Smooth muscle cell (in vitro differentiated cells): ENCODE measurements at regions not wholly inside any gene's neighbourhood (a gene's known extent, or its start where the extent isn't known, plus 50 kb on each side); places are given as distances from the start of the nearest gene placed in this dataset.

Source experiments
- DNase-seq: peaks from one replicate; lab custom pipeline; 2025; ENCODE audit not compliant: unreplicated experiment; lab: John Stamatoyannopoulos, UW
- H2AFZ ChIP-seq: fragments of 200-600 bp; sonication (generic); 2 replicates; pipeline ENCODE4 v1.6.0; 2016; ENCODE audit warnings: antibody characterized with exemption, low read depth, mild to moderate bottlenecking
- H3F3A ChIP-seq: fragments of 200-600 bp; sonication (generic); 2 replicates; pipeline ENCODE4 v1.6.0; 2017; ENCODE audit warnings: antibody characterized with exemption, low read depth
- H3K27ac ChIP-seq: fragments of 200-600 bp; sonication (generic); 2 replicates; pipeline ENCODE4 v1.5.1; 2016; ENCODE audit warnings: low read depth, mild to moderate bottlenecking
- H3K27me3 ChIP-seq: fragments of 200-600 bp; sonication (generic); 2 replicates; pipeline ENCODE4 v1.6.1; 2016; ENCODE audit warnings: low read depth, mild to moderate bottlenecking
- H3K36me3 ChIP-seq: fragments of 200-600 bp; sonication (generic); 2 replicates; pipeline ENCODE4 v1.5.1; 2016; ENCODE audit warnings: low read depth
- H3K4me1 ChIP-seq: fragments of 200-600 bp; sonication (generic); 2 replicates; pipeline ENCODE4 v1.5.1; 2016; ENCODE audit warnings: low read depth
- H3K4me2 ChIP-seq: fragments of 200-600 bp; sonication (generic); 2 replicates; pipeline ENCODE4 v1.6.0; 2016; ENCODE audit warnings: mild to moderate bottlenecking
- H3K4me3 ChIP-seq: fragments of 200-600 bp; sonication (generic); 2 replicates; pipeline ENCODE4 v1.5.1; 2016; ENCODE audit warnings: mild to moderate bottlenecking
- H3K79me2 ChIP-seq: fragments of 200-600 bp; sonication (generic); 2 replicates; pipeline ENCODE4 v1.6.0; 2016; ENCODE audit warnings: low read depth, mild to moderate bottlenecking
- H3K9ac ChIP-seq: fragments of 200-600 bp; sonication (generic); 2 replicates; pipeline ENCODE4 v1.6.0; 2016; ENCODE audit warnings: low read depth
- H3K9me3 ChIP-seq: fragments of 200-600 bp; sonication (generic); replicated peaks from 2 replicates; pipeline ENCODE4 v1.5.1; 2016; ENCODE audit warnings: low read depth
- H4K20me1 ChIP-seq: fragments of 200-600 bp; sonication (generic); 2 replicates; pipeline ENCODE4 v1.6.0; 2016; ENCODE audit warnings: low read depth
- CTCF ChIP-seq: fragments of 200-600 bp; sonication (generic); IDR thresholded peaks from 2 replicates; pipeline ENCODE4 v1.5.1; 2017; ENCODE audit warnings: borderline replicate concordance, mild to moderate bottlenecking, antibody characterized with exemption; ENCODE audit not compliant: insufficient read depth, poor library complexity, severe bottlenecking
- WGBS: methylation state at CpG from one replicate; pipeline ENCODE4 v1.1.7; 2016; ENCODE audit warnings: low lambda C conversion rate; 5-methylcytosine and 5-hydroxymethylcytosine counted together

- H3K36me3 ChIP-seq, result no peaks in the 10 kb centered on the region
- no peak for TF ChIP-seq CTCF
- 46% methylated on average over 14 of the region's 14 CpGs for WGBS
- H3K9me3 ChIP-seq, result no peaks in the 10 kb centered on the region
- H3K27me3 ChIP-seq, result no peaks in the 10 kb centered on the region
- H3K9ac ChIP-seq, result no peak overlapping the region
- H3K4me1 ChIP-seq, result no peaks in the 10 kb centered on the region
- H3K79me2 ChIP-seq, result no peaks in the 10 kb centered on the region
- no peak overlapping the region for H3K27ac ChIP-seq
- no peak for DNase-seq
- H3K4me2 ChIP-seq, result no peak overlapping the region
- no peak overlapping the region for H2AFZ ChIP-seq
- no peaks in the 10 kb centered on the region for H4K20me1 ChIP-seq
- no peak overlapping the region for H3K4me3 ChIP-seq
- no peaks in the 10 kb centered on the region for H3F3A ChIP-seq
Observed at GRCh38 chr13:30371649-30372265, 50.5 kb upstream of the UBE2L5 start.
